DND-41 (cell line): ENCODE measurements at regions not wholly inside any gene's neighbourhood (a gene's known extent, or its start where the extent isn't known, plus 50 kb on each side); places are given as distances from the start of the nearest gene placed in this dataset.

Experiments
- ATAC-seq: fragments of 200-7000 bp; cut with Tn5 transposase; 3 replicates; pipeline ENCODE4 v1.9.1; 2021; ENCODE audit warnings: low read depth; ENCODE audit not compliant: insufficient read depth
- DNase-seq: peaks from one replicate; pipeline ENCODE4 v3.0.0-alpha.2; 2020
- H2AFZ ChIP-seq: 2 replicates; pipeline ENCODE4 v1.6.0; 2012; ENCODE audit warnings: low read depth, low read length
- H3K27ac ChIP-seq: 2 replicates; pipeline ENCODE4 v1.5.1; 2012; ENCODE audit warnings: low read length, inconsistent platforms
- H3K27me3 ChIP-seq: fragments of 200-600 bp; sonication (generic); 2 replicates; pipeline ENCODE4 v1.6.0; 2012; ENCODE audit warnings: low read length, mild to moderate bottlenecking, inconsistent platforms; ENCODE audit not compliant: insufficient read depth, poor library complexity
- H3K36me3 ChIP-seq: 2 replicates; pipeline ENCODE4 v1.5.1; 2012; ENCODE audit warnings: low read length, inconsistent platforms; ENCODE audit not compliant: insufficient read depth
- H3K4me1 ChIP-seq: 2 replicates; pipeline ENCODE4 v1.5.1; 2012; ENCODE audit warnings: mild to moderate bottlenecking, low read length; ENCODE audit not compliant: insufficient read depth
- H3K4me2 ChIP-seq: 2 replicates; pipeline ENCODE4 v1.6.0; 2012; ENCODE audit warnings: mild to moderate bottlenecking, moderate library complexity, low read length, inconsistent platforms; ENCODE audit not compliant: insufficient read depth
- H3K4me3 ChIP-seq, 2 experiments: fragments of 200-600 bp in 1 of 2; shearing (Covaris generic) in 1 of 2; 2 replicates each; pipeline ENCODE4 v1.5.1; 2012 to 2016; ENCODE audit warnings: inconsistent platforms in 2 of 2, low read length in 2 of 2, mild to moderate bottlenecking in 2 of 2, low read depth in 1 of 2, moderate library complexity in 1 of 2
- H3K79me2 ChIP-seq: 2 replicates; pipeline ENCODE4 v1.6.0; 2012; ENCODE audit warnings: low read length, inconsistent platforms; ENCODE audit not compliant: insufficient read depth
- H3K9ac ChIP-seq: 2 replicates; pipeline ENCODE4 v1.6.0; 2012; ENCODE audit warnings: low read depth, mild to moderate bottlenecking, inconsistent platforms, low read length, moderate library complexity
- H3K9me3 ChIP-seq: 2 replicates; pipeline ENCODE4 v1.5.1; 2012; ENCODE audit warnings: low read length, moderate library complexity, mild to moderate bottlenecking, inconsistent platforms; ENCODE audit not compliant: insufficient read depth, severe bottlenecking
- H4K20me1 ChIP-seq: 2 replicates; pipeline ENCODE4 v1.6.0; 2012; ENCODE audit warnings: low read length; ENCODE audit not compliant: insufficient read depth
- CTCF ChIP-seq: IDR thresholded peaks from 2 replicates; pipeline ENCODE4 v1.5.1; 2012; ENCODE audit warnings: borderline replicate concordance, low read length, moderate library complexity, mild to moderate bottlenecking; ENCODE audit not compliant: poor library complexity, severe bottlenecking; ENCODE audit errors: extremely low read depth
- EZH2 ChIP-seq: IDR thresholded peaks from 3 replicates; pipeline ENCODE4 v1.6.1; 2012; ENCODE audit warnings: borderline replicate concordance, low read depth, mild to moderate bottlenecking, moderate library complexity, low read length, inconsistent platforms; ENCODE audit not compliant: severe bottlenecking

- H3K9me3 ChIP-seq: no peaks in the 10 kb centered on the region
- TF ChIP-seq EZH2 (no peak), CTCF (no peak)
- no peak overlapping the region for H3K4me2 ChIP-seq
- no peak overlapping the region for H3K4me3 ChIP-seq
- no peak overlapping the region for H3K9ac ChIP-seq
- H3K4me1 ChIP-seq: no peaks in the 10 kb centered on the region
- H3K79me2 ChIP-seq: no peaks in the 10 kb centered on the region
- no peak overlapping the region for H2AFZ ChIP-seq
- no peaks in the 10 kb centered on the region for H4K20me1 ChIP-seq
- no peak for ATAC-seq
- no peak for DNase-seq
- H3K27me3 ChIP-seq: no peaks in the 10 kb centered on the region
- no peak overlapping the region for H3K27ac ChIP-seq
- no peaks in the 10 kb centered on the region for H3K36me3 ChIP-seq
Measured at GRCh38 chr16:6517020-6517720, 815.5 kb upstream of the RBFOX1 start.

GRCh38 chr16:6512512-6512911 is 820.1 kb upstream of the RBFOX1 start:
- Histone ChIP-seq H3K4me2 (no peak overlapping the region), H3K4me1 (no peaks in the 10 kb centered on the region), H3K9ac (no peak overlapping the region), H3K79me2 (no peaks in the 10 kb centered on the region), H3K4me3 (no peak overlapping the region), H4K20me1 (no peaks in the 10 kb centered on the region), H3K36me3 (no peaks in the 10 kb centered on the region), H3K27ac (no peak overlapping the region), H2AFZ (no peak overlapping the region), H3K9me3 (no peaks in the 10 kb centered on the region), H3K27me3 (no peaks in the 10 kb centered on the region)
- no peak for DNase-seq
- no peak for TF ChIP-seq EZH2
- no peak for TF ChIP-seq CTCF
- no peak for ATAC-seq

DNA sequence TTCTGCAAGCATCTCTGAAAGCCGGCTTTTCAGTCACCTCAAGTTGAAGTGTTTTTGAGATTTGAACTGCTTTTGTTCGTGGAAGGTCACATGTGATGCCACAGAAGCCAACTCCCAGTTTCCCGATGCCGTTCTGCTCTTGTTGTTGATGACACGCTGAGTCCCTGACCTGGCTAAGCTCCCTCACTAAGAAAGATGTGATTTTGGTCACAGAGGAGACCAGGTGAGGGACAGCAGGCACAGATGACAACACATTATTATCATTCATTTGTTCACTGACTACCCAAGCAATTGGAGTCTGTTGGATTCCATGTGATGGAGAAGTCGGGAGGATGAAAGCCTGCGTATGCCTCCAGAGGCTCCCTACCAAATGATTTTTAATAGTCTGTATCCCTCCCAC is 822.4 kb upstream of the RBFOX1 start:
- no peaks in the 10 kb centered on the region for H4K20me1 ChIP-seq
- H3K27ac ChIP-seq: no peak overlapping the region
- H3K4me2 ChIP-seq: no peak overlapping the region
- H2AFZ ChIP-seq: no peak overlapping the region
- TF ChIP-seq CTCF: no peak
- no peak for TF ChIP-seq EZH2
- H3K4me3 ChIP-seq: no peak overlapping the region
- H3K79me2 ChIP-seq: no peaks in the 10 kb centered on the region
- no peak overlapping the region for H3K9ac ChIP-seq
- no peaks in the 10 kb centered on the region for H3K27me3 ChIP-seq
- H3K4me1 ChIP-seq: no peaks in the 10 kb centered on the region
- no peaks in the 10 kb centered on the region for H3K9me3 ChIP-seq
- ATAC-seq (no peak), DNase-seq (no peak)
- no peaks in the 10 kb centered on the region for H3K36me3 ChIP-seq
